ENCODE measurements at regions not wholly inside any gene's neighbourhood (a gene's known extent, or its start where the extent isn't known, plus 50 kb on each side); places are given as distances from the start of the nearest gene placed in this dataset.

GRCh38 chr4:44845993-44846392, 119.6 kb upstream of the GNPDA2 start:
- Histone ChIP-seq H3K4me2 (ENCODE audit: unreplicated experiment) (no peak overlapping the region), H3K36me3 (ENCODE audit: low read depth) (no peaks in the 10 kb centered on the region), H3K9ac (no peak overlapping the region), H3K27ac (no peak overlapping the region), H3K9me3 (ENCODE audit: low read depth) (no peaks in the 10 kb centered on the region), H4K20me1 (ENCODE audit: insufficient read depth) (no peaks in the 10 kb centered on the region), H2AFZ (no peak overlapping the region), H3K4me1 (ENCODE audit: insufficient read depth) (no peaks in the 10 kb centered on the region), H3K79me2 (ENCODE audit: insufficient read depth) (no peaks in the 10 kb centered on the region), H3K9me2 (ENCODE audit: insufficient read depth) (no peaks in the 10 kb centered on the region), H3K27me3 (replicated peaks; ENCODE audit: insufficient read depth) (no peaks in the 10 kb centered on the region), H3F3A (ENCODE audit: insufficient read depth) (no peaks in the 10 kb centered on the region), H3K4me3 (no peak overlapping the region)
- in situ Hi-C loops (cut with MboI), result no loop called here
- TF ChIP-seq EZH2phosphoT487 (IDR thresholded peaks at IDR 0.05; ENCODE audit: insufficient read depth, low read depth) (no peak), EZH2 (IDR thresholded peaks at IDR 0.05; ENCODE audit: insufficient read depth, poor library complexity, severe bottlenecking) (no peak)
- 38 to 45% methylated on average over 4 of the region's 4 CpGs for whole genome bisulfite sequencing, 2 experiments (ENCODE audit: low coverage in 1 of 2, low lambda C conversion rate in 2 of 2, missing lambda C conversion rate in 2 of 2)
- no peak for DNase-seq

- H3K9me2 ChIP-seq (ENCODE audit: insufficient read depth), result no peaks in the 10 kb centered on the region
- no peak for DNase-seq
- no peak overlapping the region for H3K9ac ChIP-seq
- H3K9me3 ChIP-seq (ENCODE audit: low read depth), result no peaks in the 10 kb centered on the region
- H4K20me1 ChIP-seq (ENCODE audit: insufficient read depth), result no peaks in the 10 kb centered on the region
- TF ChIP-seq EZH2phosphoT487 (IDR thresholded peaks at IDR 0.05; ENCODE audit: insufficient read depth, low read depth) (no peak), EZH2 (IDR thresholded peaks at IDR 0.05; ENCODE audit: insufficient read depth, poor library complexity, severe bottlenecking) (no peak)
- no peak overlapping the region for H3K4me3 ChIP-seq
- H3K4me1 ChIP-seq (ENCODE audit: insufficient read depth), result no peaks in the 10 kb centered on the region
- no peaks in the 10 kb centered on the region for H3K36me3 ChIP-seq (ENCODE audit: low read depth)
- in situ Hi-C loops (cut with MboI), result no loop called here
- WGBS, 2 experiments (ENCODE audit: low coverage in 1 of 2, low lambda C conversion rate in 2 of 2, missing lambda C conversion rate in 2 of 2), result 5 to 12% methylated on average over 1 of the region's 1 CpG
- H3K27ac ChIP-seq, result no peak overlapping the region
- no peaks in the 10 kb centered on the region for H3F3A ChIP-seq (ENCODE audit: insufficient read depth)
- no peak overlapping the region for H2AFZ ChIP-seq
- H3K27me3 ChIP-seq (replicated peaks; ENCODE audit: insufficient read depth), result no peaks in the 10 kb centered on the region
- no peaks in the 10 kb centered on the region for H3K79me2 ChIP-seq (ENCODE audit: insufficient read depth)
- no peak overlapping the region for H3K4me2 ChIP-seq (ENCODE audit: unreplicated experiment)
Observed at GRCh38 chr4:44845309-44845708, 119.0 kb upstream of the GNPDA2 start.

- Histone ChIP-seq H3F3A (ENCODE audit: insufficient read depth) (no peaks in the 10 kb centered on the region), H3K36me3 (ENCODE audit: low read depth) (no peaks in the 10 kb centered on the region), H3K4me2 (ENCODE audit: unreplicated experiment) (no peak overlapping the region), H3K4me3 (no peak overlapping the region), H4K20me1 (ENCODE audit: insufficient read depth) (no peaks in the 10 kb centered on the region), H3K27ac (no peak overlapping the region), H3K79me2 (ENCODE audit: insufficient read depth) (no peaks in the 10 kb centered on the region), H3K9ac (no peak overlapping the region), H3K27me3 (replicated peaks; ENCODE audit: insufficient read depth) (no peaks in the 10 kb centered on the region), H2AFZ (no peak overlapping the region), H3K9me3 (ENCODE audit: low read depth) (no peaks in the 10 kb centered on the region), H3K9me2 (ENCODE audit: insufficient read depth) (no peaks in the 10 kb centered on the region), H3K4me1 (ENCODE audit: insufficient read depth) (no peaks in the 10 kb centered on the region)
- DNase-seq, result no peak
- in situ Hi-C loops (cut with MboI), result no loop called here
- 18 to 20% methylated on average over 4 of the region's 4 CpGs for WGBS, 2 experiments (ENCODE audit: low coverage in 1 of 2, low lambda C conversion rate in 2 of 2, missing lambda C conversion rate in 2 of 2)
- no peak for TF ChIP-seq EZH2 (IDR thresholded peaks at IDR 0.05; ENCODE audit: insufficient read depth, poor library complexity, severe bottlenecking)
- no peak for TF ChIP-seq EZH2phosphoT487 (IDR thresholded peaks at IDR 0.05; ENCODE audit: insufficient read depth, low read depth)
Observed at GRCh38 chr4:44842531-44842930, 116.2 kb upstream of the GNPDA2 start.

- no peak overlapping the region for H2AFZ ChIP-seq
- no peaks in the 10 kb centered on the region for H3K4me1 ChIP-seq (ENCODE audit: insufficient read depth)
- no peaks in the 10 kb centered on the region for H3K36me3 ChIP-seq (ENCODE audit: low read depth)
- no peak overlapping the region for H3K4me2 ChIP-seq (ENCODE audit: unreplicated experiment)
- no peaks in the 10 kb centered on the region for H4K20me1 ChIP-seq (ENCODE audit: insufficient read depth)
- no peak overlapping the region for H3K9ac ChIP-seq
- no peak overlapping the region for H3K4me3 ChIP-seq
- WGBS, 2 experiments (ENCODE audit: low coverage in 1 of 2, low lambda C conversion rate in 2 of 2, missing lambda C conversion rate in 2 of 2), result 24 to 37% methylated on average over 2 of the region's 2 CpGs
- TF ChIP-seq EZH2 (IDR thresholded peaks at IDR 0.05; ENCODE audit: insufficient read depth, poor library complexity, severe bottlenecking) (no peak), EZH2phosphoT487 (IDR thresholded peaks at IDR 0.05; ENCODE audit: insufficient read depth, low read depth) (no peak)
- H3K79me2 ChIP-seq (ENCODE audit: insufficient read depth), result no peaks in the 10 kb centered on the region
- no peaks in the 10 kb centered on the region for H3K9me2 ChIP-seq (ENCODE audit: insufficient read depth)
- no peak overlapping the region for H3K27ac ChIP-seq
- no peak for DNase-seq
- no peaks in the 10 kb centered on the region for H3F3A ChIP-seq (ENCODE audit: insufficient read depth)
- H3K27me3 ChIP-seq (replicated peaks; ENCODE audit: insufficient read depth), result no peaks in the 10 kb centered on the region
- H3K9me3 ChIP-seq (ENCODE audit: low read depth), result no peaks in the 10 kb centered on the region
- in situ Hi-C loops (cut with MboI), result no loop called here
Observed at GRCh38 chr4:44817930-44818329, 91.6 kb upstream of the GNPDA2 start.

GRCh38 chr4:44806071-44806470, 79.7 kb upstream of the GNPDA2 start:
- Histone ChIP-seq H3F3A (ENCODE audit: insufficient read depth) (no peaks in the 10 kb centered on the region), H3K9me3 (ENCODE audit: low read depth) (no peaks in the 10 kb centered on the region), H4K20me1 (ENCODE audit: insufficient read depth) (no peaks in the 10 kb centered on the region), H3K9me2 (ENCODE audit: insufficient read depth) (no peaks in the 10 kb centered on the region), H3K27me3 (replicated peaks; ENCODE audit: insufficient read depth) (no peaks in the 10 kb centered on the region), H3K27ac (no peak overlapping the region), H3K36me3 (ENCODE audit: low read depth) (no peaks in the 10 kb centered on the region), H3K4me1 (ENCODE audit: insufficient read depth) (no peaks in the 10 kb centered on the region), H3K79me2 (ENCODE audit: insufficient read depth) (no peaks in the 10 kb centered on the region), H3K4me2 (ENCODE audit: unreplicated experiment) (no peak overlapping the region), H2AFZ (no peak overlapping the region), H3K9ac (no peak overlapping the region), H3K4me3 (no peak overlapping the region)
- 13 to 21% methylated on average over 2 of the region's 2 CpGs for WGBS, 2 experiments (ENCODE audit: low coverage in 1 of 2, low lambda C conversion rate in 2 of 2, missing lambda C conversion rate in 2 of 2)
- DNase-seq, result no peak
- TF ChIP-seq EZH2 (IDR thresholded peaks at IDR 0.05; ENCODE audit: insufficient read depth, poor library complexity, severe bottlenecking) (no peak), EZH2phosphoT487 (IDR thresholded peaks at IDR 0.05; ENCODE audit: insufficient read depth, low read depth) (no peak)
- in situ Hi-C loops (cut with MboI), result no loop called here
